Heart left ventricle (tissue), 16 donors: ENCODE measurements at regions not wholly inside any gene's neighbourhood (a gene's known extent, or its start where the extent isn't known, plus 50 kb on each side); places are given as distances from the start of the nearest gene placed in this dataset.

ENCODE experiments used
- ATAC-seq, 4 donors: fragments of 200-7000 bp; cut with Tn5 transposase; one replicate each; pipeline ENCODE4 v1.9.1; 2020 to 2022; ENCODE audit warnings: moderate library complexity in 4 of 4, mild to moderate bottlenecking in 3 of 4, moderate number of reproducible peaks in 1 of 4
- DNase-seq, 5 donors: peaks; one replicate each; pipeline ENCODE4 v3.0.0-alpha.2; 2020
- H3K27ac ChIP-seq, 12 donors: fragments of 200-600 bp; sonication (generic) in 4 of 12; one replicate each; pipeline versions ENCODE4 v1.5.0 to v1.8.0; 2016 to 2022; ENCODE audit warnings: mild to moderate bottlenecking in 2 of 12
- H3K27me3 ChIP-seq, 9 donors: fragments of 200-600 bp; sonication (generic) in 2 of 9; one replicate each; pipeline versions ENCODE4 v1.5.1 to v1.8.0; 2016 to 2022; ENCODE audit warnings: mild to moderate bottlenecking in 3 of 9
- H3K36me3 ChIP-seq, 9 donors: fragments of 200-600 bp; sonication (generic) in 2 of 9; one replicate each; pipeline versions ENCODE4 v1.5.0 to v1.8.0; 2018 to 2022; ENCODE audit warnings: mild to moderate bottlenecking in 2 of 9
- H3K4me1 ChIP-seq, 12 donors: fragments of 200-600 bp; sonication (generic) in 4 of 12; one replicate each; pipeline versions ENCODE4 v1.5.0 to v1.8.0; 2016 to 2022; ENCODE audit warnings: mild to moderate bottlenecking in 3 of 12
- H3K4me3 ChIP-seq, 12 donors: fragments of 200-600 bp; sonication (generic) in 4 of 12; one replicate each; pipeline versions ENCODE4 v1.5.0 to v1.8.0; 2017 to 2022; ENCODE audit warnings: mild to moderate bottlenecking in 9 of 12, moderate library complexity in 4 of 12
- H3K9me3 ChIP-seq, 12 donors: fragments of 200-600 bp; sonication (generic) in 4 of 12; one replicate each; pipeline versions ENCODE4 v1.5.0 to v1.8.0; 2016 to 2022; ENCODE audit warnings: mild to moderate bottlenecking in 1 of 12
- POLR2A ChIP-seq, 2 donors: fragments of 450-650 bp; IDR thresholded peaks; one replicate each; pipeline ENCODE4 v1.6.1; 2017; ENCODE audit warnings: antibody characterized with exemption in 2 of 2, mild to moderate bottlenecking in 2 of 2, moderate library complexity in 2 of 2
- WGBS, 4 donors: extraction: QIAGEN DNeasy Blood & Tissue Kit in 2 of 4; methylation state at CpG; one replicate each; pipeline versions ENCODE4 v1.1.5 to v1.1.7; 2013 to 2018; 5-methylcytosine and 5-hydroxymethylcytosine counted together
- intact Hi-C, 10 donors: fragments of 100-400 bp; cut with DNase I; formaldehyde crosslinking; loops; one replicate each; pipeline versions ENCODE4 v1.11.1 to v1.14.2; 2022
- TF ChIP-seq, protein P1 (sequence below), 12 donors: fragments of 200-600 bp; sonication (generic) in 4 of 12; IDR thresholded peaks; one replicate each; pipeline versions ENCODE4 v1.5.0 to v1.8.0; 2018 to 2022; ENCODE audit warnings: antibody characterized with exemption in 12 of 12, mild to moderate bottlenecking in 5 of 12
- donor health status: ischemic (EF 13 %, LVEDD 7.1; RV severe dilation, severe dysfunction).
- donor health status: healthy with polysubstance abuse.
- donor health status: DM: no; HTN: yes; CAD: no.
- donor health status: DM: no; HTN: no; CAD: no.
- donor health status: ischemic (EF 25% LVEDD 6.9; RV normal size, moderate dysfunction).
- donor health status: ischemic (EF 25% LVEDD 5.7; RV mildly dilated, moderate dysfunction).
- donor health status: healthy.
- donor health status: DM: yes; HTN: yes; CAD: no.
- donor health status: ischemic (EF 35%, LVEDD 5.7; RV mildly dilated, moderate dysfunction).
- donor health status: nonischemic (EF 11% LVEDD 7.7; RV severe dilation, severe dysfunction).
- donor health status: DM: yes; HTN: yes; CAD: no.
- donor health status: PGD.
- donor health status: ischemic (EF 29% LVEDD 5.4; RV normal size, mild dysfunction).
- donor health status: nonischemic (EF 23%, LVEDD 6.1; RV moderate dilation, normal function).

DNA sequence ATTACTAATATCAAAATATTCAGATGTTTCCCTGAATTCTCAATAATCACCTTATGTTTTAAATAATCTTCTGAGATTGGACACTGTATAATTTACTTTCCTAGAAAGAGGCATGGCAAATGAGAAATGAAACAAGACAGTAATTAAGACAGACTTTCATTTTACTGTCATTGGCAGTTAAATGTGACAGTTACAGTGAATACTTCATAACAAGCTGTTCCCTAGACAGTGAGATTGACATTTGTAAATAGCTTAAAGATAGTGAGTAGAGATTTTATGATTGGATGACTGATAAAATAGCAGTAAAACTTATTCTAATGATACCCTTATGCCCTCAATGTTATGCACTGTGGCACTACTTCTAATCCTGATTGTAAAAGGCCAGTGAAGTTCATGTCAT is 524.9 kb upstream of the TMEFF2 start:
- Histone ChIP-seq H3K4me1 (no peaks in the 10 kb centered on the region), H3K27ac (no peak overlapping the region), H3K9me3 (no peaks in the 10 kb centered on the region), H3K27me3 (no peaks in the 10 kb centered on the region), H3K4me3 (no peak overlapping the region), H3K36me3 (no peaks in the 10 kb centered on the region)
- ATAC-seq (no peak), DNase-seq (no peak)
- TF ChIP-seq POLR2A (IDR thresholded peaks at IDR 0.05): no peak
- TF ChIP-seq, protein P1, sequence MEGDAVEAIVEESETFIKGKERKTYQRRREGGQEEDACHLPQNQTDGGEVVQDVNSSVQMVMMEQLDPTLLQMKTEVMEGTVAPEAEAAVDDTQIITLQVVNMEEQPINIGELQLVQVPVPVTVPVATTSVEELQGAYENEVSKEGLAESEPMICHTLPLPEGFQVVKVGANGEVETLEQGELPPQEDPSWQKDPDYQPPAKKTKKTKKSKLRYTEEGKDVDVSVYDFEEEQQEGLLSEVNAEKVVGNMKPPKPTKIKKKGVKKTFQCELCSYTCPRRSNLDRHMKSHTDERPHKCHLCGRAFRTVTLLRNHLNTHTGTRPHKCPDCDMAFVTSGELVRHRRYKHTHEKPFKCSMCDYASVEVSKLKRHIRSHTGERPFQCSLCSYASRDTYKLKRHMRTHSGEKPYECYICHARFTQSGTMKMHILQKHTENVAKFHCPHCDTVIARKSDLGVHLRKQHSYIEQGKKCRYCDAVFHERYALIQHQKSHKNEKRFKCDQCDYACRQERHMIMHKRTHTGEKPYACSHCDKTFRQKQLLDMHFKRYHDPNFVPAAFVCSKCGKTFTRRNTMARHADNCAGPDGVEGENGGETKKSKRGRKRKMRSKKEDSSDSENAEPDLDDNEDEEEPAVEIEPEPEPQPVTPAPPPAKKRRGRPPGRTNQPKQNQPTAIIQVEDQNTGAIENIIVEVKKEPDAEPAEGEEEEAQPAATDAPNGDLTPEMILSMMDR (IDR thresholded peaks at IDR 0.05): no peak
- intact Hi-C loops: no loop called here

- TF ChIP-seq, protein P1 (IDR thresholded peaks at IDR 0.05): no peak
- TF ChIP-seq POLR2A (IDR thresholded peaks at IDR 0.05): no peak
- Histone ChIP-seq H3K36me3 (no peaks in the 10 kb centered on the region), H3K27me3 (no peaks in the 10 kb centered on the region), H3K4me1 (no peaks in the 10 kb centered on the region), H3K9me3 (no peaks in the 10 kb centered on the region), H3K27ac (no peak overlapping the region), H3K4me3 (no peak overlapping the region)
- ATAC-seq (no peak), DNase-seq (no peak)
- WGBS, 4 donors: 90 to 93% (median 92%) methylated on average over 3 of the region's 3 CpGs
- intact Hi-C loops: no loop called here
Observed at GRCh38 chr2:192718340-192718739, 523.6 kb upstream of the TMEFF2 start.

- Histone ChIP-seq H3K4me3 (no peak overlapping the region), H3K4me1 (no peaks in the 10 kb centered on the region), H3K27me3 (no peaks in the 10 kb centered on the region), H3K36me3 (no peaks in the 10 kb centered on the region), H3K9me3 (no peaks in the 10 kb centered on the region), H3K27ac (no peak overlapping the region)
- no peak for TF ChIP-seq POLR2A (IDR thresholded peaks at IDR 0.05)
- TF ChIP-seq, protein P1 (IDR thresholded peaks at IDR 0.05): no peak
- intact Hi-C loops: no loop called here
- DNase-seq: no peak
- ATAC-seq: no peak
- 39 to 65% (median 62%) methylated on average over 2 of the region's 2 CpGs for WGBS, 4 donors
Observed at GRCh38 chr2:192700934-192701333, 506.2 kb upstream of the TMEFF2 start.

DNA sequence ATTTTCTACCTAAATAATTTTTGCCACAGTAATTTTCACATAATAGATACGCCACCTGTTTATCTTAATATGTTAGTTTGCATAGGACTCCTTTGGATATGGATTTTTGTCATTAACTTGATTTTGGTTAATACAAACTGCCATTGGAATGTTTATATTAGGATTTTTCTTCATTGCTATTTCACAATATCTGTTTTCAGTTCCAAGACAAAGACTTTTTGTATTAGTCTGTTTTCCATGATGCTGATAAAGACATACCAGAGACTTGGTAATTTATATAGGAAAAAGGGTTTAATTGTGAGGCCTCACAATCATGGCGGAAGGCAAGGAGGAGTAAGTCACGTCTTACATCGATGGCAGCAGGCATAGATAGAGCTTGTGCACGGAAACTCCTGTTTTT is 503.1 kb upstream of the TMEFF2 start:
- Histone ChIP-seq H3K4me1 (no peaks in the 10 kb centered on the region), H3K27ac (no peak overlapping the region), H3K4me3 (no peak overlapping the region), H3K36me3 (no peaks in the 10 kb centered on the region), H3K27me3 (no peaks in the 10 kb centered on the region), H3K9me3 (no peaks in the 10 kb centered on the region)
- DNase-seq (no peak), ATAC-seq (no peak)
- TF ChIP-seq, protein P1 (IDR thresholded peaks at IDR 0.05): no peak
- no peak for TF ChIP-seq POLR2A (IDR thresholded peaks at IDR 0.05)
- WGBS, 4 donors: 77 to 86% (median 84%) methylated on average over 5 of the region's 5 CpGs
- intact Hi-C loops: no loop called here
